ENCODE measurements at regions not wholly inside any gene's neighbourhood (a gene's known extent, or its start where the extent isn't known, plus 50 kb on each side); places are given as distances from the start of the nearest gene placed in this dataset.

DNA sequence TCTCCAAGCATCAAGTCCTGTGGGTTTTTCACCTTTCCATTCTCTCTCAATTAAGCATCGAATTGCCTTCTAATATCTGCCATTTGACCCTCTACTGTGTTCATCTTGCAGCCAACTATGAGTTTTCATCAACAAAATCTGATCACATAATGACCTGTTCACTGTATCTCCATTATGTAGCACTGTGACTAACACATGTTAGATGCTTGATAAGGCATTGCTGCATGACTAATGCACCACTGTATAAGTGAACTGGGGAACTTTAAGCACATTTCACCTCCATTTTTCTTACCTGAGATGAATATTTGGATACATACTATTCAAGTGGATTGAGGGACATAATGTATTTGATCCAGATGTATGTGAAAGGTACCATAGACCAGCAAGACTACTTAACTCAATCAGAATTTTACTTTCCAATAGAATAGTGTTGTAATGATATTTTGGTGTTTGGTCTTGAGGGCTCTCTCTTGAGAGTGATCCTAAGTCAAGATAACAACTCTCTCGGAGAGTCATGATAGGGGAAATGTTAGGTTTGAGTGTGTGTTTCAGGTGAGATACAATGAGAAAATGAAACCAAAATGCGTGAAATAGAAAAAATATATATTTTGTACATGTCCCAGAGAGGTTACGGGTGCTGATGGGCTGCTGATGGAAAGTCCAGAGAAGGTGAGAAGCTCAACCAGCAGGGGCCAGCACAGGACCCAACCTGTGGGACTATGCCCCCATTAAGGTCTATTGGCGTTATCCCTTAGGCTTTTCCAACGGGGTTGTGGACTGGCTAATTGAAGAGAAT is 60.2 kb upstream of the HS3ST1 start:
- Histone ChIP-seq H3K4me3 (ENCODE audit: low read depth, low read length, poor library complexity, severe bottlenecking) (no peak overlapping the region), H3K27ac (ENCODE audit: low read depth, low read length, poor library complexity, severe bottlenecking) (no peak overlapping the region), H3K27me3 (replicated peaks; ENCODE audit: insufficient read depth, low read depth, low read length, poor library complexity) (no peaks in the 10 kb centered on the region), H3K9me3 (ENCODE audit: low read depth, low read length, poor library complexity, severe bottlenecking) (peaks cover 24% of the 10 kb centered on the region), H3K4me1 (ENCODE audit: insufficient read depth, low read length, poor library complexity, severe bottlenecking) (no peaks in the 10 kb centered on the region), H3K36me3 (ENCODE audit: insufficient read depth, low read length, poor library complexity, severe bottlenecking) (no peaks in the 10 kb centered on the region)
- TF ChIP-seq, protein P1, sequence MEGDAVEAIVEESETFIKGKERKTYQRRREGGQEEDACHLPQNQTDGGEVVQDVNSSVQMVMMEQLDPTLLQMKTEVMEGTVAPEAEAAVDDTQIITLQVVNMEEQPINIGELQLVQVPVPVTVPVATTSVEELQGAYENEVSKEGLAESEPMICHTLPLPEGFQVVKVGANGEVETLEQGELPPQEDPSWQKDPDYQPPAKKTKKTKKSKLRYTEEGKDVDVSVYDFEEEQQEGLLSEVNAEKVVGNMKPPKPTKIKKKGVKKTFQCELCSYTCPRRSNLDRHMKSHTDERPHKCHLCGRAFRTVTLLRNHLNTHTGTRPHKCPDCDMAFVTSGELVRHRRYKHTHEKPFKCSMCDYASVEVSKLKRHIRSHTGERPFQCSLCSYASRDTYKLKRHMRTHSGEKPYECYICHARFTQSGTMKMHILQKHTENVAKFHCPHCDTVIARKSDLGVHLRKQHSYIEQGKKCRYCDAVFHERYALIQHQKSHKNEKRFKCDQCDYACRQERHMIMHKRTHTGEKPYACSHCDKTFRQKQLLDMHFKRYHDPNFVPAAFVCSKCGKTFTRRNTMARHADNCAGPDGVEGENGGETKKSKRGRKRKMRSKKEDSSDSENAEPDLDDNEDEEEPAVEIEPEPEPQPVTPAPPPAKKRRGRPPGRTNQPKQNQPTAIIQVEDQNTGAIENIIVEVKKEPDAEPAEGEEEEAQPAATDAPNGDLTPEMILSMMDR (conservative IDR thresholded peaks at IDR 0.05; ENCODE audit: low read depth, low read length): no peak
- TF ChIP-seq EZH2 (IDR thresholded peaks at IDR 0.05; ENCODE audit: borderline replicate concordance, low read depth, low read length, poor library complexity, severe bottlenecking): no peak
- ChIA-PET CTCF (no interaction called here), POLR2A (ENCODE audit: low non-redundant PET) (no interaction called here)
- BruUV-seq (replicated peaks): no TSS peak
- DNase-seq (ENCODE audit: low spot score): no peak
- intact Hi-C loops (cut with micrococcal nuclease; ENCODE audit: unreplicated experiment): no loop called here

DNA sequence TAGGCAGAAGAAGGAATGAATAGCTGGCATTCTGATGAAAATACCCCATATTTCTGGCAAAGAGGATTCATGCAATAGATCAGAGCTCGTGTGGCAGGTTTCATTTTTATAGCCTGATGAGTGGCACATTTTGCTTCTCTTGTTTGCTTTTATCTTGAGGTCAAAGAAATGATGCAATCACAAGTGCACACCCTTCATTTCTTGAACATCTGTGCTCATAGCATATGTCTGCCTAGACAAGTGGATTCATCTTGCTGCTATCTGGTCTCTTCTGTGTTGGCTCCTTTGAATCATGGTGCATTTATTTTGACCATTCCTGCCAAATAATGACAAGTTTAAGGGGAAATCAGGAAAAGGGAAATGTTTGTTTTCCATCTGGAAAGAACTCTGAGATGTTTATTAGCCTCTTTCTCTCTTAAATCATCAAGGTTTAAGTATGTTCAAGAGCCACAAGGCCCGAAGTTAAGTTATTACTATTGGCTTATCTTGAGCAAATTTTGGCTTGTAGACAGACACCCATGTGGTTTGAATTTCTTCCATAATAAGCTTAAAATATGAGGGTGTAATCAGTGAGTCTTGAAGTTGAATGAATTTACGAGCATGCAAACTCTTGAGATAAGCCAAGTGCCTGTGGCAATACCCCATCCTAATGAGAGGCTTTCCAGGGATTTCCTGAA is 59.3 kb upstream of the HS3ST1 start:
- no peak overlapping the region for H3K27ac ChIP-seq (ENCODE audit: low read depth, low read length, poor library complexity, severe bottlenecking)
- peaks cover 21% of the 10 kb centered on the region for H3K9me3 ChIP-seq (ENCODE audit: low read depth, low read length, poor library complexity, severe bottlenecking)
- BruUV-seq (replicated peaks): no TSS peak
- intact Hi-C loops (cut with micrococcal nuclease; ENCODE audit: unreplicated experiment): no loop called here
- DNase-seq (ENCODE audit: low spot score): no peak
- no peaks in the 10 kb centered on the region for H3K27me3 ChIP-seq (replicated peaks; ENCODE audit: insufficient read depth, low read depth, low read length, poor library complexity)
- H3K4me3 ChIP-seq (ENCODE audit: low read depth, low read length, poor library complexity, severe bottlenecking): no peak overlapping the region
- POLR2A ChIA-PET (ENCODE audit: low non-redundant PET): no interaction called here
- no peaks in the 10 kb centered on the region for H3K36me3 ChIP-seq (ENCODE audit: insufficient read depth, low read length, poor library complexity, severe bottlenecking)
- CTCF ChIA-PET: no interaction called here
- TF ChIP-seq, protein P1 (conservative IDR thresholded peaks at IDR 0.05; ENCODE audit: low read depth, low read length): no peak
- TF ChIP-seq EZH2 (IDR thresholded peaks at IDR 0.05; ENCODE audit: borderline replicate concordance, low read depth, low read length, poor library complexity, severe bottlenecking): no peak
- no peaks in the 10 kb centered on the region for H3K4me1 ChIP-seq (ENCODE audit: insufficient read depth, low read length, poor library complexity, severe bottlenecking)

DNA sequence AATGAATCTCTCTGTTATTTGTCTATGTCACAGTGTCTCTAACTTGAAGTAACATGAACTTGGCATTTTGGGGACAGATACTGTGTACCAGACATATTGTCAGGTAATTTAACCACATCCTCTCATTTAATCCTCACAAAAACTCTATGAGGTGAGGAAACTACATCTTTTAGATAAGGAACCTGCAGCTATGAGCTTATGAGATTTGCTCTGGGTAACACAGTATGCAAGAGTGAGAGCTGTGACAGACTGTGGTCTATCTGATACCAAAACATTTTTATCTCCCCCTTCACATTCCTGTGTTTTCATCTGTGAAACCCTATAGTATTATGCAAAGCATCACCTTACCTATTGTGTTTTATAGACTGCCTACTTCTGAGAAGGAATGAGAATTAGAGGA is 58.4 kb upstream of the HS3ST1 start:
- Histone ChIP-seq H3K9me3 (ENCODE audit: low read depth, low read length, poor library complexity, severe bottlenecking) (peaks cover 21% of the 10 kb centered on the region), H3K27me3 (replicated peaks; ENCODE audit: insufficient read depth, low read depth, low read length, poor library complexity) (no peaks in the 10 kb centered on the region), H3K4me1 (ENCODE audit: insufficient read depth, low read length, poor library complexity, severe bottlenecking) (no peaks in the 10 kb centered on the region), H3K4me3 (ENCODE audit: low read depth, low read length, poor library complexity, severe bottlenecking) (no peak overlapping the region), H3K36me3 (ENCODE audit: insufficient read depth, low read length, poor library complexity, severe bottlenecking) (no peaks in the 10 kb centered on the region), H3K27ac (ENCODE audit: low read depth, low read length, poor library complexity, severe bottlenecking) (no peak overlapping the region)
- POLR2A ChIA-PET (ENCODE audit: low non-redundant PET): no interaction called here
- no peak for DNase-seq (ENCODE audit: low spot score)
- TF ChIP-seq, protein P1 (conservative IDR thresholded peaks at IDR 0.05; ENCODE audit: low read depth, low read length): no peak
- no peak for TF ChIP-seq EZH2 (IDR thresholded peaks at IDR 0.05; ENCODE audit: borderline replicate concordance, low read depth, low read length, poor library complexity, severe bottlenecking)
- intact Hi-C loops (cut with micrococcal nuclease; ENCODE audit: unreplicated experiment): no loop called here
- no TSS peak for BruUV-seq (replicated peaks)
- CTCF ChIA-PET: no interaction called here

Measured in A673 (cell line).